H1 (cell line): ENCODE measurements at regions not wholly inside any gene's neighbourhood (a gene's known extent, or its start where the extent isn't known, plus 50 kb on each side); places are given as distances from the start of the nearest gene placed in this dataset.

Source experiments
- CTCF ChIA-PET: fragments of 300-600 bp; sonication (Branson Sonifier 250); formaldehyde crosslinking; loops from one replicate; lab custom pipeline; 2021; ENCODE audit not compliant: partially characterized antibody; lab: Charles Lee
- POLR2A ChIA-PET: fragments of 300-600 bp; sonication (Branson Sonifier 250); formaldehyde crosslinking; loops from one replicate; lab custom pipeline; 2021; ENCODE audit warnings: inconsistent platforms; ENCODE audit not compliant: partially characterized antibody; lab: Charles Lee
- DNase-seq, 2 experiments: peaks; one replicate each; pipeline versions ENCODE4 v3.0.0 to v3.0.0-alpha.2; 2010 to 2022; ENCODE audit warnings: low spot score in 2 of 2, low read depth in 1 of 2, mixed read lengths in 1 of 2
- FAIRE-seq: peaks from 2 replicates; lab custom pipeline; 2011; peaks lifted over from hg19 to GRCh38; lab: Jason Lieb, UNC
- H2AFZ ChIP-seq: 2 replicates; pipeline ENCODE4 v1.8.1; 2012; ENCODE audit warnings: low read length, inconsistent platforms
- H2AK5ac ChIP-seq: 2 replicates; pipeline ENCODE4 v1.6.1; 2013; ENCODE audit warnings: low read depth, low read length
- H2BK120ac ChIP-seq: replicated peaks from 2 replicates; pipeline ENCODE3; 2013; ENCODE audit warnings: low read depth, low read length, inconsistent platforms
- H2BK12ac ChIP-seq: 2 replicates; pipeline ENCODE4 v1.6.1; 2013; ENCODE audit warnings: low read depth, low read length
- H2BK15ac ChIP-seq: 2 replicates; pipeline ENCODE4 v1.6.1; 2013; ENCODE audit warnings: low read length
- H2BK20ac ChIP-seq: 2 replicates; pipeline ENCODE4 v1.6.1; 2013; ENCODE audit warnings: low read length
- H2BK5ac ChIP-seq: 2 replicates; pipeline ENCODE4 v1.6.1; 2013; ENCODE audit warnings: low read depth, low read length
- H3K14ac ChIP-seq: 2 replicates; pipeline ENCODE4 v1.6.1; 2013; ENCODE audit warnings: inconsistent platforms; ENCODE audit not compliant: insufficient read length
- H3K18ac ChIP-seq: 2 replicates; pipeline ENCODE4 v1.6.1; 2013; ENCODE audit warnings: low read length; ENCODE audit errors: extremely low read depth
- H3K23ac ChIP-seq: 2 replicates; pipeline ENCODE4 v1.6.1; 2013; ENCODE audit warnings: inconsistent platforms; ENCODE audit not compliant: insufficient read length
- H3K23me2 ChIP-seq: 2 replicates; pipeline ENCODE4 v1.6.1; 2013; ENCODE audit warnings: low read depth, low read length
- H3K27ac ChIP-seq: 2 replicates; pipeline ENCODE4 v1.6.1; 2011; ENCODE audit warnings: low read depth, low read length, inconsistent platforms
- H3K27me3 ChIP-seq, 4 experiments: replicated peaks in 1 of 4; 1 replicate in 1 of 4; 2 replicates in 3 of 4; pipeline versions ENCODE4 v1.6.1 to v1.8.1; 2011 to 2013; ENCODE audit warnings: low read length in 3 of 4, mild to moderate bottlenecking in 3 of 4, inconsistent platforms in 2 of 4, mixed read lengths in 2 of 4, moderate library complexity in 1 of 4; ENCODE audit not compliant: control insufficient read depth in 3 of 4, insufficient read depth in 3 of 4; ENCODE audit errors: extremely low read depth in 1 of 4
- H3K36me3 ChIP-seq, 4 experiments: 2 replicates each; pipeline versions ENCODE4 v1.6.1 to v1.8.1; 2011 to 2013; ENCODE audit warnings: mild to moderate bottlenecking in 4 of 4, low read length in 3 of 4, moderate library complexity in 2 of 4, control low read depth in 1 of 4, inconsistent platforms in 1 of 4; ENCODE audit not compliant: insufficient read depth in 4 of 4, control insufficient read depth in 2 of 4
- H3K4ac ChIP-seq: replicated peaks from 2 replicates; pipeline ENCODE3; 2013; ENCODE audit warnings: low read length, low read depth, mixed read lengths, inconsistent platforms; ENCODE audit not compliant: insufficient read length
- H3K4me1 ChIP-seq, 4 experiments: replicated peaks in 1 of 4; 1 replicate in 1 of 4; 2 replicates in 3 of 4; pipeline versions ENCODE4 v1.6.1 to v1.8.1; 2011 to 2013; ENCODE audit warnings: low read length in 3 of 4, inconsistent platforms in 2 of 4, mixed read lengths in 1 of 4; ENCODE audit not compliant: insufficient read depth in 4 of 4, control insufficient read depth in 3 of 4
- H3K4me2 ChIP-seq, 2 experiments: 2 replicates each; pipeline versions ENCODE4 v1.6.1 to v1.8.1; 2011 to 2013; ENCODE audit warnings: low read depth in 2 of 2, low read length in 2 of 2, control low read depth in 1 of 2, inconsistent platforms in 1 of 2, mild to moderate bottlenecking in 1 of 2; ENCODE audit not compliant: insufficient read depth in 1 of 2
- H3K4me3 ChIP-seq, 4 experiments: fragments of 200-600, 300-600 bp in 1 of 4; sonication (generic), shearing (Covaris generic), sonication (Bioruptor Twin) in 1 of 4; 2 replicates each; pipeline versions ENCODE4 v1.5.1 to v1.8.1; 2011 to 2016; ENCODE audit warnings: low read length in 4 of 4, low read depth in 3 of 4, control low read depth in 2 of 4, inconsistent platforms in 2 of 4, mild to moderate bottlenecking in 2 of 4, mixed read lengths in 1 of 4, moderate library complexity in 1 of 4; ENCODE audit not compliant: insufficient read depth in 2 of 4; ENCODE audit errors: extremely low read depth in 1 of 4
- H3K56ac ChIP-seq: replicated peaks from 2 replicates; pipeline ENCODE3; 2013; ENCODE audit warnings: low read depth, mild to moderate bottlenecking, mixed read lengths, low read length, inconsistent platforms; ENCODE audit not compliant: insufficient read length
- H3K79me1 ChIP-seq: 2 replicates; pipeline ENCODE4 v1.6.1; 2013; ENCODE audit warnings: low read depth, low read length, control low read depth
- H3K79me2 ChIP-seq, 2 experiments: 2 replicates each; pipeline versions ENCODE4 v1.6.1 to v1.8.1; 2012 to 2013; ENCODE audit warnings: low read length in 2 of 2, mild to moderate bottlenecking in 2 of 2, inconsistent platforms in 1 of 2; ENCODE audit not compliant: insufficient read depth in 2 of 2, control insufficient read depth in 1 of 2
- H3K9ac ChIP-seq, 4 experiments: replicated peaks in 1 of 4; 1 replicate in 1 of 4; 2 replicates in 3 of 4; pipeline versions ENCODE4 v1.6.1 to v1.8.1; 2011 to 2013; ENCODE audit warnings: low read depth in 3 of 4, low read length in 3 of 4, control low read depth in 2 of 4, mild to moderate bottlenecking in 2 of 4, moderate library complexity in 2 of 4, inconsistent platforms in 1 of 4; ENCODE audit errors: extremely low read depth in 1 of 4
- H3K9me3 ChIP-seq, 2 experiments: 2 replicates each; pipeline versions ENCODE4 v1.6.1 to v1.8.1; 2012 to 2013; ENCODE audit warnings: mild to moderate bottlenecking in 2 of 2, moderate library complexity in 2 of 2, control low read depth in 1 of 2, inconsistent platforms in 1 of 2, low read depth in 1 of 2, low read length in 1 of 2, mixed read lengths in 1 of 2; ENCODE audit not compliant: insufficient read depth in 2 of 2
- H4K20me1 ChIP-seq, 2 experiments: replicated peaks in 1 of 2; 2 replicates each; pipeline versions ENCODE3 to v1.8.1; 2011 to 2013; ENCODE audit warnings: inconsistent platforms in 2 of 2, low read length in 2 of 2, mild to moderate bottlenecking in 1 of 2; ENCODE audit not compliant: insufficient read depth in 2 of 2, control insufficient read depth in 1 of 2
- H4K5ac ChIP-seq: 2 replicates; pipeline ENCODE4 v1.6.1; 2013; ENCODE audit warnings: low read length, low read depth, mixed read lengths, inconsistent platforms; ENCODE audit not compliant: insufficient read length
- H4K8ac ChIP-seq: 2 replicates; pipeline ENCODE4 v1.8.0; 2013; ENCODE audit warnings: mild to moderate bottlenecking, moderate library complexity, low read length, inconsistent platforms; ENCODE audit not compliant: insufficient read depth; ENCODE audit errors: extremely low read depth
- H4K91ac ChIP-seq: replicated peaks from 2 replicates; pipeline ENCODE3; 2013; ENCODE audit warnings: low read length, mixed read lengths, inconsistent platforms; ENCODE audit not compliant: insufficient read length
- ASH2L ChIP-seq: fragments of 200-600, 300-600 bp; sonication (generic); IDR thresholded peaks from one replicate; pipeline ENCODE4 v1.7.1; 2017; ENCODE audit warnings: low read length
- ATF2 ChIP-seq: IDR thresholded peaks from 2 replicates; pipeline ENCODE4 v1.6.1; 2012; ENCODE audit warnings: low read length, inconsistent platforms
- BCL11A ChIP-seq, 2 experiments: IDR thresholded peaks; one replicate each; pipeline ENCODE4 v1.6.1; 2011; ENCODE audit warnings: low read depth in 2 of 2, low read length in 2 of 2, mild to moderate bottlenecking in 2 of 2
- CHD1 ChIP-seq: IDR thresholded peaks from 2 replicates; pipeline ENCODE4 v1.6.1; 2012; ENCODE audit warnings: low read depth, low read length, improper control_type of control experiment
- EP300 ChIP-seq, 2 experiments: IDR thresholded peaks; 1 replicate in 1 of 2; 2 replicates in 1 of 2; pipeline ENCODE4 v1.6.1; 2011 to 2012; ENCODE audit warnings: low read depth in 2 of 2, low read length in 2 of 2, mild to moderate bottlenecking in 2 of 2, borderline replicate concordance in 1 of 2, inconsistent platforms in 1 of 2, moderate library complexity in 1 of 2
- FOSL1 ChIP-seq: IDR thresholded peaks from 2 replicates; pipeline ENCODE4 v1.6.1; 2011; ENCODE audit warnings: mild to moderate bottlenecking, low read depth, low read length, moderate library complexity; ENCODE audit not compliant: insufficient read depth
- NRF1 ChIP-seq: IDR thresholded peaks from 2 replicates; pipeline ENCODE4 v1.6.1; 2011; ENCODE audit warnings: mild to moderate bottlenecking, low read depth, low read length, improper control_type of control experiment
- RNF2 ChIP-seq: fragments of 200-900, 300-1000 bp; sonication (generic); IDR thresholded peaks from 2 replicates; pipeline ENCODE4 v1.7.1; 2016; ENCODE audit warnings: borderline replicate concordance, low read depth, mild to moderate bottlenecking, antibody characterized with exemption, low read length; ENCODE audit not compliant: poor library complexity, severe bottlenecking; ENCODE audit errors: missing control alignments
- ZNF274 ChIP-seq: IDR thresholded peaks from 2 replicates; pipeline ENCODE4 v1.7.0; 2012; ENCODE audit warnings: low read length, borderline replicate concordance; ENCODE audit errors: extremely low read depth
- WGBS, 2 experiments: shearing (Covaris generic) in 1 of 2; methylation state at CpG; one replicate each; pipeline versions ENCODE4 v1.1.6 to v1.1.7; 2013 to 2015; ENCODE audit warnings: low lambda C conversion rate in 2 of 2, mixed read lengths in 2 of 2, inconsistent platforms in 1 of 2, low coverage in 1 of 2, missing lambda C conversion rate in 1 of 2; ENCODE audit not compliant: insufficient replicate concordance in 2 of 2, insufficient coverage in 1 of 2, insufficient read length in 1 of 2; ENCODE audit errors: extremely low coverage in 1 of 2, missing lambda C conversion rate in 1 of 2; 5-methylcytosine and 5-hydroxymethylcytosine counted together

GRCh38 chr10:130862122-130862521 is 449.4 kb downstream of the TCERG1L start:
- Histone ChIP-seq H3K18ac (no peak overlapping the region), H2BK120ac (no peak overlapping the region), H3K56ac (no peak overlapping the region), H2BK12ac (no peak overlapping the region), H3K23me2 (no peaks in the 10 kb centered on the region), H3K4me2 (no peak overlapping the region), H3K14ac (no peak overlapping the region), H3K36me3 (no peaks in the 10 kb centered on the region), H3K4me3 (no peak overlapping the region), H4K20me1 (no peaks in the 10 kb centered on the region), H4K8ac (no peak overlapping the region), H3K4me1 (no peaks in the 10 kb centered on the region), H4K91ac (no peak overlapping the region), H3K9ac (no peak overlapping the region), H2BK20ac (no peak overlapping the region), H2AK5ac (no peak overlapping the region), H3K27me3 (no peaks in the 10 kb centered on the region), H3K23ac (no peak overlapping the region), H2AFZ (no peak overlapping the region), H3K79me2 (no peaks in the 10 kb centered on the region), H3K4ac (no peak overlapping the region), H4K5ac (no peak overlapping the region), H3K9me3 (no peaks in the 10 kb centered on the region), H2BK5ac (no peak overlapping the region), H2BK15ac (no peak overlapping the region), H3K27ac (no peak overlapping the region), H3K79me1 (no peaks in the 10 kb centered on the region)
- DNase-seq (no peak), FAIRE-seq (no peak)
- no peak for TF ChIP-seq BCL11A (IDR thresholded peaks at IDR 0.05; ENCODE audit: low read depth in 2 of 2, low read length in 2 of 2)
- TF ChIP-seq CHD1, result no peak
- no peak for TF ChIP-seq NRF1
- no peak for TF ChIP-seq ASH2L
- no peak for TF ChIP-seq ZNF274
- TF ChIP-seq EP300 (IDR thresholded peaks at IDR 0.05; ENCODE audit: borderline replicate concordance in 1 of 2, low read depth in 2 of 2, low read length in 2 of 2), result no peak
- TF ChIP-seq FOSL1, result no peak
- no peak for TF ChIP-seq ATF2
- TF ChIP-seq RNF2, result no peak
- ChIA-PET CTCF (interaction anchor here (1.7 kb wide), 1 partner anchor 163 kb away, joined by 4 read pairs; no protein-coding TSS in a partner anchor), POLR2A (no interaction called here)
- 92% methylated on average over 8 of the region's 10 CpGs; no CpG with 5 or more reads in 1 of the 2 experiments for WGBS, 2 experiments
